ENCODE measurements at regions not wholly inside any gene's neighbourhood (a gene's known extent, or its start where the extent isn't known, plus 50 kb on each side); places are given as distances from the start of the nearest gene placed in this dataset.

GRCh38 chr10:116792817-116793216, 50.5 kb upstream of the HSPA12A start:
- no peak for DNase-seq (ENCODE audit: extremely low read depth, low read depth)

DNA sequence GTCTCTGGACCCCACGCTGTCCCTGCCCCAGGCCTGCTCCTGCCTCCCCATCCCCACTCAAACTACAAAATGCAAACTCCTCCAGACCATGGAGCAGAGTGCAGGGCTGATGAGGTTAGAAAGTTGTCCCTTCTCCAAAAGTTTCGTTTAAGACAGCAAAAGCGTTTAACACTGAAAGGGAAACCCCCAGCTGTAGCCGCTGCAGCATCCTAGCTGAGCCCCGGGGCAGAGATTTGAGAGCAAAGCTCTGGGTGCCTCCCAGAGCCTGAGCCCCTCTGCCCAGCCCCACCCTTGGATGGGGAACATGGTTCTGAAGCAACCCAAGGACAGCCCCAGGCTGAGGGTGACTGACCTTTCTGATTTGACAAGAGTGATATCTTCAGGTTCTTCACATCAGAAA, 52.8 kb upstream of the ENO4 start:
- no peak for TF ChIP-seq CTCF (IDR thresholded peaks at IDR 0.05; ENCODE audit: low read depth, low read length)
- DNase-seq (ENCODE audit: extremely low read depth, low read depth), result no peak

More at GRCh38 chr10:116792817-116793216, 50.5 kb upstream of the HSPA12A start:
- TF ChIP-seq CTCF (IDR thresholded peaks at IDR 0.05; ENCODE audit: low read depth, low read length), result no peak

GRCh38 chr10:116796910-116797513, 52.3 kb upstream of the ENO4 start:
- DNase-seq (ENCODE audit: extremely low read depth, low read depth), result peak; percentile 24
- TF ChIP-seq CTCF (IDR thresholded peaks at IDR 0.05; ENCODE audit: low read depth, low read length), result peak; percentile 99

- TF ChIP-seq CTCF (IDR thresholded peaks at IDR 0.05; ENCODE audit: low read depth, low read length), result no peak
These were observed 50.4 kb upstream of the ENO4 start for GRCh38 chr10:116798859-116799258.

More at GRCh38 chr10:116798859-116799258, 50.4 kb upstream of the ENO4 start:
- no peak for DNase-seq (ENCODE audit: extremely low read depth, low read depth)

All from AG09319 (cell line).